ENCODE measurements at regions not wholly inside any gene's neighbourhood (a gene's known extent, or its start where the extent isn't known, plus 50 kb on each side); places are given as distances from the start of the nearest gene placed in this dataset.

DNA sequence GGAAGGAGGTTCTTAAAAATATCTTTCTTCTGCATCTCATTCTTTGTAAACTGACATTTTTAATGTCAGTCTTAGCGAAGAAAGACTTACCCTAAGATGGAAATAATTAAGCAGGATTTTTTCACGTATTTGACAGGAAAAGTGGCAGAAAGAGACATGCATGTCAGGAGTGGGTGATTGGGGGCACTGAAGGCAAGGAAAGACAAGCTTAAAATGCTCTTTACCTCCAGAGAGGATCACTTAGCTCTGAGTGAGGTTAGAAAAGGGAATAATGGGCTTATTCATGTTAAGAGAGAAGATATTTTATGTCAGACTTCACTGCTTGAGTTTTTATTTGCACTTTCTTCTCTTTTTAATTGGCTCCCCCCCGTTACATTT is 1358.2 kb upstream of the TMEM132C start:
- Mint-ChIP-seq H3K9me3 (peaks cover 3 to 6% of the 10 kb centered on the region in 2 donors), H3K4me1 (no peaks in the 10 kb centered on the region), H3K27ac (no peak overlapping the region), H3K4me3 (no peak overlapping the region), H3K36me3 (no peaks in the 10 kb centered on the region), H3K27me3 (ENCODE audit: low read depth in 2 of 2) (no peaks in the 10 kb centered on the region)
- H3K9me3 ChIP-seq (ENCODE audit: control insufficient read depth, insufficient read depth, low read length), result no peaks in the 10 kb centered on the region
- no peak overlapping the region for H3K27ac ChIP-seq (ENCODE audit: low read length)
- no peaks in the 10 kb centered on the region for H3K36me3 ChIP-seq (ENCODE audit: control insufficient read depth, insufficient read depth, low read length)
- TF ChIP-seq, protein P1, sequence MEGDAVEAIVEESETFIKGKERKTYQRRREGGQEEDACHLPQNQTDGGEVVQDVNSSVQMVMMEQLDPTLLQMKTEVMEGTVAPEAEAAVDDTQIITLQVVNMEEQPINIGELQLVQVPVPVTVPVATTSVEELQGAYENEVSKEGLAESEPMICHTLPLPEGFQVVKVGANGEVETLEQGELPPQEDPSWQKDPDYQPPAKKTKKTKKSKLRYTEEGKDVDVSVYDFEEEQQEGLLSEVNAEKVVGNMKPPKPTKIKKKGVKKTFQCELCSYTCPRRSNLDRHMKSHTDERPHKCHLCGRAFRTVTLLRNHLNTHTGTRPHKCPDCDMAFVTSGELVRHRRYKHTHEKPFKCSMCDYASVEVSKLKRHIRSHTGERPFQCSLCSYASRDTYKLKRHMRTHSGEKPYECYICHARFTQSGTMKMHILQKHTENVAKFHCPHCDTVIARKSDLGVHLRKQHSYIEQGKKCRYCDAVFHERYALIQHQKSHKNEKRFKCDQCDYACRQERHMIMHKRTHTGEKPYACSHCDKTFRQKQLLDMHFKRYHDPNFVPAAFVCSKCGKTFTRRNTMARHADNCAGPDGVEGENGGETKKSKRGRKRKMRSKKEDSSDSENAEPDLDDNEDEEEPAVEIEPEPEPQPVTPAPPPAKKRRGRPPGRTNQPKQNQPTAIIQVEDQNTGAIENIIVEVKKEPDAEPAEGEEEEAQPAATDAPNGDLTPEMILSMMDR (IDR thresholded peaks at IDR 0.05), result no peak
- no peak overlapping the region for H3K4me3 ChIP-seq (ENCODE audit: low read length)
- no peak for DNase-seq
- H3K27me3 ChIP-seq (ENCODE audit: control insufficient read depth, insufficient read depth, low read length), result no peaks in the 10 kb centered on the region
- H3K4me1 ChIP-seq (ENCODE audit: control insufficient read depth, insufficient read depth, low read length), result no peaks in the 10 kb centered on the region
- ATAC-seq, result no peak
- intact Hi-C loops (cut with micrococcal nuclease), result no loop called here
- 45% methylated on average over 3 of the region's 3 CpGs for WGBS (ENCODE audit: insufficient coverage)

- Mint-ChIP-seq H3K4me3 (no peak overlapping the region), H3K9me3 (peaks cover 3 to 6% of the 10 kb centered on the region in 2 donors), H3K27me3 (ENCODE audit: low read depth in 2 of 2) (no peaks in the 10 kb centered on the region), H3K4me1 (no peaks in the 10 kb centered on the region), H3K27ac (no peak overlapping the region), H3K36me3 (no peaks in the 10 kb centered on the region)
- TF ChIP-seq, protein P1 (IDR thresholded peaks at IDR 0.05), result no peak
- Histone ChIP-seq H3K4me1 (ENCODE audit: control insufficient read depth, insufficient read depth, low read length) (no peaks in the 10 kb centered on the region), H3K27me3 (ENCODE audit: control insufficient read depth, insufficient read depth, low read length) (no peaks in the 10 kb centered on the region), H3K27ac (ENCODE audit: low read length) (no peak overlapping the region), H3K4me3 (ENCODE audit: low read length) (no peak overlapping the region), H3K36me3 (ENCODE audit: control insufficient read depth, insufficient read depth, low read length) (no peaks in the 10 kb centered on the region), H3K9me3 (ENCODE audit: control insufficient read depth, insufficient read depth, low read length) (no peaks in the 10 kb centered on the region)
- 87% methylated on average over 7 of the region's 7 CpGs for WGBS (ENCODE audit: insufficient coverage)
- intact Hi-C loops (cut with micrococcal nuclease), result no loop called here
- no peak for ATAC-seq
- no peak for DNase-seq
Measured at GRCh38 chr12:126910570-126910969, 1356.4 kb upstream of the TMEM132C start.

GRCh38 chr12:126912111-126912510 is 1354.9 kb upstream of the TMEM132C start:
- no peaks in the 10 kb centered on the region for H3K27me3 ChIP-seq (ENCODE audit: control insufficient read depth, insufficient read depth, low read length)
- no peaks in the 10 kb centered on the region for H3K9me3 ChIP-seq (ENCODE audit: control insufficient read depth, insufficient read depth, low read length)
- no peaks in the 10 kb centered on the region for H3K36me3 Mint-ChIP-seq
- TF ChIP-seq, protein P1 (IDR thresholded peaks at IDR 0.05), result no peak
- H3K4me3 Mint-ChIP-seq, result no peak overlapping the region
- peaks cover under 1 to 2% of the 10 kb centered on the region in 2 donors for H3K9me3 Mint-ChIP-seq
- intact Hi-C loops (cut with micrococcal nuclease), result no loop called here
- no peak for DNase-seq
- no peak overlapping the region for H3K4me3 ChIP-seq (ENCODE audit: low read length)
- H3K36me3 ChIP-seq (ENCODE audit: control insufficient read depth, insufficient read depth, low read length), result no peaks in the 10 kb centered on the region
- H3K27ac ChIP-seq (ENCODE audit: low read length), result no peak overlapping the region
- ATAC-seq, result no peak
- H3K4me1 Mint-ChIP-seq, result no peaks in the 10 kb centered on the region
- no peaks in the 10 kb centered on the region for H3K27me3 Mint-ChIP-seq (ENCODE audit: low read depth in 2 of 2)
- WGBS (ENCODE audit: insufficient coverage), result 97% methylated on average over 3 of the region's 6 CpGs
- no peaks in the 10 kb centered on the region for H3K4me1 ChIP-seq (ENCODE audit: control insufficient read depth, insufficient read depth, low read length)
- H3K27ac Mint-ChIP-seq, result no peak overlapping the region

- WGBS (ENCODE audit: insufficient coverage), result 92% methylated on average over 4 of the region's 5 CpGs
- no peaks in the 10 kb centered on the region for H3K4me1 Mint-ChIP-seq
- H3K9me3 ChIP-seq (ENCODE audit: control insufficient read depth, insufficient read depth, low read length), result no peaks in the 10 kb centered on the region
- no peak overlapping the region for H3K4me3 ChIP-seq (ENCODE audit: low read length)
- TF ChIP-seq, protein P1 (IDR thresholded peaks at IDR 0.05), result no peak
- no peaks in the 10 kb centered on the region for H3K27me3 ChIP-seq (ENCODE audit: control insufficient read depth, insufficient read depth, low read length)
- DNase-seq, result no peak
- no peaks in the 10 kb centered on the region for H3K27me3 Mint-ChIP-seq (ENCODE audit: low read depth in 2 of 2)
- no peak overlapping the region for H3K27ac Mint-ChIP-seq
- no peak overlapping the region for H3K4me3 Mint-ChIP-seq
- H3K27ac ChIP-seq (ENCODE audit: low read length), result no peak overlapping the region
- ATAC-seq, result no peak
- H3K36me3 ChIP-seq (ENCODE audit: control insufficient read depth, insufficient read depth, low read length), result no peaks in the 10 kb centered on the region
- intact Hi-C loops (cut with micrococcal nuclease), result no loop called here
- no peaks in the 10 kb centered on the region for H3K4me1 ChIP-seq (ENCODE audit: control insufficient read depth, insufficient read depth, low read length)
- peaks cover 0 to 5% of the 10 kb centered on the region in 2 donors for H3K9me3 Mint-ChIP-seq
- H3K36me3 Mint-ChIP-seq, result no peaks in the 10 kb centered on the region
Measured at GRCh38 chr12:126914170-126914793, 1352.7 kb upstream of the TMEM132C start.

Data from natural killer cell (primary cell).